Effector memory CD4-positive, alpha-beta T cell (primary cell): ENCODE measurements at regions not wholly inside any gene's neighbourhood (a gene's known extent, or its start where the extent isn't known, plus 50 kb on each side); places are given as distances from the start of the nearest gene placed in this dataset.
"Not testable (repeated sequence)": the region's sequence is repeated elsewhere in the genome, so short reads cannot be mapped to it uniquely, and the experiment has no call there.

Experiments
- DNase-seq, 3 donors: peaks; one replicate each; pipeline ENCODE4 v3.0.0-alpha.2; 2020
- H3K27ac ChIP-seq: 2 replicates; pipeline ENCODE4 v1.7.0; 2013; ENCODE audit warnings: mild to moderate bottlenecking, low read length, moderate library complexity; ENCODE audit not compliant: insufficient read depth, poor library complexity, severe bottlenecking
- H3K27me3 ChIP-seq: replicated peaks from 2 replicates; pipeline ENCODE4 v1.7.0; 2013; ENCODE audit warnings: mild to moderate bottlenecking, low read length; ENCODE audit not compliant: insufficient read depth, control insufficient read depth, poor library complexity, severe bottlenecking
- H3K36me3 ChIP-seq: 2 replicates; pipeline ENCODE4 v1.7.0; 2013; ENCODE audit warnings: mild to moderate bottlenecking, low read length, moderate library complexity; ENCODE audit not compliant: control insufficient read depth, insufficient read depth
- H3K4me1 ChIP-seq: 2 replicates; pipeline ENCODE4 v1.7.0; 2013; ENCODE audit warnings: low read length, mild to moderate bottlenecking; ENCODE audit not compliant: control insufficient read depth, insufficient read depth, poor library complexity, severe bottlenecking
- H3K4me3 ChIP-seq: 2 replicates; pipeline ENCODE4 v1.7.0; 2013; ENCODE audit warnings: low read length, low read depth, mild to moderate bottlenecking; ENCODE audit not compliant: insufficient read depth, poor library complexity, severe bottlenecking
- H3K9me3 ChIP-seq: 2 replicates; pipeline ENCODE4 v1.7.0; 2013; ENCODE audit warnings: mild to moderate bottlenecking, low read length, moderate library complexity; ENCODE audit not compliant: control insufficient read depth

DNA sequence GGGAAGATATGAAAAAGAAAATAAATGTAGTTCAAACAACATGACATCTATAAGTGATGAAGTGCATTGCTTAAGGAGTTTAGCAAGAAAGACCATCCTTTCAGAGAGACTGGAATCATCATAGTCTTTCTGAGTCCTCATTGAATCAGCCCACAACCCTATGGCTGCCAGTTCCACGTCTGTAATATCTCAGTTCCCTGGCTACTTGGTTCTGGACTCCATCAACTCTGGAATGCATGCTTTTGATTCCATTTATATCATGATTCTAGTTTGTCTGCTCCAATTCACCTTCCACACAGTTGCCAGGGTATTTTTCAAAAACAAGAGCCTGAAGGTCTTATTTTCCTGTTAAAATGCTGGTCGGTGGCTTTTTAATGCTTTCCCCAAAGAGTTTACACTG is 126.4 kb upstream of the MDFIC start:
- no peak overlapping the region for H3K4me3 ChIP-seq
- H3K9me3 ChIP-seq, result no peaks in the 10 kb centered on the region
- no peaks in the 10 kb centered on the region for H3K4me1 ChIP-seq
- no peak for DNase-seq
- no peak overlapping the region for H3K27ac ChIP-seq
- H3K27me3 ChIP-seq, result no peaks in the 10 kb centered on the region
- no peaks in the 10 kb centered on the region for H3K36me3 ChIP-seq

- H3K27ac ChIP-seq, result no peak overlapping the region
- no peaks in the 10 kb centered on the region for H3K9me3 ChIP-seq
- H3K36me3 ChIP-seq, result no peaks in the 10 kb centered on the region
- DNase-seq, result no peak
- H3K27me3 ChIP-seq, result no peaks in the 10 kb centered on the region
- H3K4me3 ChIP-seq, result no peak overlapping the region
- H3K4me1 ChIP-seq, result no peaks in the 10 kb centered on the region
Observed at GRCh38 chr7:114799628-114800028, 122.3 kb upstream of the MDFIC start.

DNA sequence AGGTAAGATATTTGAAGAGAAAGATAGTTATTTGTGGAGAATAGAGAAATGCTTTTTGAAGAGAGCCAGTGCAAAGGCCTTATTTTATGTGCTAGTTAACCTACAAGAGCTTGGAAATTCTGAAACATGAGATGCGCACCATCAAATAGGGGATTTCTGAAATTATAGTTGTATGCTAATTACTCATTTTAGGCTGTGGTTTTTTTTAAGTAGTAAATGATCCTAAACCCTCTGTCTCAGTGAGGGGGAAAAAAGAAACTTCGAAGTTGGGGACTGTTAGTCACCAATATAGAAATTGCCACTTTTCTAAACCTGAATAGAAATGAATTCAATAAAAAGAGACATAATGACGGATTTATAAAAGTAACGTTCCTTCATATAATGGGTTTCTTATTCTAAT is 119.3 kb upstream of the MDFIC start:
- Histone ChIP-seq H3K27ac (no peak overlapping the region), H3K4me3 (no peak overlapping the region), H3K4me1 (no peaks in the 10 kb centered on the region), H3K36me3 (no peaks in the 10 kb centered on the region), H3K9me3 (no peaks in the 10 kb centered on the region), H3K27me3 (no peaks in the 10 kb centered on the region)
- DNase-seq, result no peak

GRCh38 chr7:114806590-114807162 is 115.2 kb upstream of the MDFIC start:
- H3K4me1 ChIP-seq, result no peaks in the 10 kb centered on the region
- H3K4me3 ChIP-seq, result no peak overlapping the region
- no peak overlapping the region for H3K27ac ChIP-seq
- no peaks in the 10 kb centered on the region for H3K9me3 ChIP-seq
- DNase-seq, result no peak
- no peaks in the 10 kb centered on the region for H3K27me3 ChIP-seq
- no peaks in the 10 kb centered on the region for H3K36me3 ChIP-seq

GRCh38 chr7:114812570-114812969 is 109.3 kb upstream of the MDFIC start:
- no peak overlapping the region for H3K27ac ChIP-seq
- no peaks in the 10 kb centered on the region for H3K9me3 ChIP-seq
- H3K4me3 ChIP-seq, result no peak overlapping the region
- H3K36me3 ChIP-seq, result no peaks in the 10 kb centered on the region
- H3K27me3 ChIP-seq, result no peaks in the 10 kb centered on the region
- H3K4me1 ChIP-seq, result peaks cover 7% of the 10 kb centered on the region
- DNase-seq, result no peak

GRCh38 chr7:114813624-114814023 is 108.3 kb upstream of the MDFIC start:
- no peak overlapping the region for H3K27ac ChIP-seq
- no peaks in the 10 kb centered on the region for H3K9me3 ChIP-seq
- peaks cover 7% of the 10 kb centered on the region for H3K4me1 ChIP-seq
- DNase-seq, result no peak
- no peak overlapping the region for H3K4me3 ChIP-seq
- H3K27me3 ChIP-seq, result no peaks in the 10 kb centered on the region
- H3K36me3 ChIP-seq, result no peaks in the 10 kb centered on the region

GRCh38 chr7:114817036-114817435 is 104.9 kb upstream of the MDFIC start:
- H3K4me3 ChIP-seq, H3K36me3 ChIP-seq, H3K27ac ChIP-seq, H3K4me1 ChIP-seq, H3K27me3 ChIP-seq, DNase-seq, H3K9me3 ChIP-seq: not testable (repeated sequence)

- DNase-seq, result no peak
Observed at GRCh38 chr7:114818501-114818900, 103.4 kb upstream of the MDFIC start.

GRCh38 chr7:114819616-114820362 is 102.1 kb upstream of the MDFIC start:
- Histone ChIP-seq H3K4me3 (no peak overlapping the region), H3K27me3 (no peaks in the 10 kb centered on the region), H3K27ac (no peak overlapping the region), H3K4me1 (no peaks in the 10 kb centered on the region), H3K36me3 (no peaks in the 10 kb centered on the region), H3K9me3 (no peaks in the 10 kb centered on the region)
- no peak for DNase-seq

More at GRCh38 chr7:114818501-114818900, 103.4 kb upstream of the MDFIC start:
- Histone ChIP-seq H3K4me1 (peaks cover 7% of the 10 kb centered on the region), H3K27ac (no peak overlapping the region), H3K4me3 (no peak overlapping the region), H3K9me3 (no peaks in the 10 kb centered on the region), H3K27me3 (no peaks in the 10 kb centered on the region), H3K36me3 (no peaks in the 10 kb centered on the region)

GRCh38 chr7:114821030-114821900 is 100.6 kb upstream of the MDFIC start:
- Histone ChIP-seq H3K4me1 (no peaks in the 10 kb centered on the region), H3K36me3 (no peaks in the 10 kb centered on the region), H3K4me3 (no peak overlapping the region), H3K9me3 (no peaks in the 10 kb centered on the region), H3K27me3 (no peaks in the 10 kb centered on the region), H3K27ac (no peak overlapping the region)
- no peak for DNase-seq
